ENCODE measurements at regions not wholly inside any gene's neighbourhood (a gene's known extent, or its start where the extent isn't known, plus 50 kb on each side); places are given as distances from the start of the nearest gene placed in this dataset.

GRCh38 chr13:26483546-26483945 lies 73.9 kb upstream of the WASF3 start:
- ATAC-seq (no peak), FAIRE-seq (no peak), DNase-seq (ENCODE audit: low read depth in 1 of 2, low spot score in 1 of 2) (no peak)
- no peak overlapping the region for H3K4me2 ChIP-seq
- CTCF ChIA-PET: interaction anchor here (0.7 to 2.6 kb wide), 11 partner anchors 10 to 447 kb away, joined by 3 to 17 read pairs (median 4); no protein-coding TSS in a partner anchor
- no peaks in the 10 kb centered on the region for H3K4me1 ChIP-seq
- WGBS (ENCODE audit: missing lambda C conversion rate): 90% methylated on average over 2 of the region's 9 CpGs
- H3K27ac ChIP-seq: no peak overlapping the region
- no peak overlapping the region for H3K4me3 ChIP-seq
- TF ChIP-seq RNF2 (IDR thresholded peaks at IDR 0.05; ENCODE audit: borderline replicate concordance, low read depth) (no peak), POLR2AphosphoS2 (conservative IDR thresholded peaks at IDR 0.05; ENCODE audit: low read length) (no peak), FOXS1 (CRISPR knock-in tag; IDR thresholded peaks at IDR 0.05) (no peak), E2F6 (IDR thresholded peaks at IDR 0.05; ENCODE audit: borderline replicate concordance, low read depth) (no peak), POLR2A (IDR thresholded peaks at IDR 0.05; ENCODE audit: low read length) (no peak), MYC (IDR thresholded peaks at IDR 0.05; ENCODE audit: borderline replicate concordance, low read length) (no peak), BHLHE40 (IDR thresholded peaks at IDR 0.05; ENCODE audit: low read depth, low read length) (no peak), RCOR1 (IDR thresholded peaks at IDR 0.05; ENCODE audit: low read depth, low read length) (no peak), ZSCAN20 (CRISPR knock-in tag; IDR thresholded peaks at IDR 0.05) (no peak), ZFP36 (IDR thresholded peaks at IDR 0.05; ENCODE audit: borderline replicate concordance, partially characterized antibody) (no peak), RAD21 (conservative IDR thresholded peaks at IDR 0.05 in 1 of 2, IDR thresholded peaks at IDR 0.05 in 1 of 2) (no peak), EP300 (IDR thresholded peaks at IDR 0.05) (no peak), MAFK (IDR thresholded peaks at IDR 0.05; ENCODE audit: partially characterized antibody) (no peak), HOXA7 (CRISPR knock-in tag; IDR thresholded peaks at IDR 0.05) (no peak)
- POLR2A ChIA-PET: no interaction called here
- no peaks in the 10 kb centered on the region for H3K9me3 ChIP-seq

GRCh38 chr13:26484196-26484595 lies 73.3 kb upstream of the WASF3 start:
- POLR2A ChIA-PET: no interaction called here
- CTCF ChIA-PET: interaction anchor here (0.5 to 2.6 kb wide), 4 partner anchors 12 to 214 kb away, joined by 3 to 17 read pairs (median 5); no protein-coding TSS in a partner anchor
- no peak for DNase-seq (ENCODE audit: low read depth in 1 of 2, low spot score in 1 of 2)
- TF ChIP-seq MAFK (IDR thresholded peaks at IDR 0.05; ENCODE audit: partially characterized antibody) (no peak), EHF (CRISPR knock-in tag; IDR thresholded peaks at IDR 0.05) (no peak), FOSB (CRISPR knock-in tag; IDR thresholded peaks at IDR 0.05) (no peak), SMC3 (IDR thresholded peaks at IDR 0.05) (no peak)
- no peaks in the 10 kb centered on the region for H3K4me1 ChIP-seq
- H3K4me3 ChIP-seq: no peak overlapping the region
- no peaks in the 10 kb centered on the region for H3K9me3 ChIP-seq
- H3K27ac ChIP-seq: no peak overlapping the region
- H3K4me2 ChIP-seq: no peak overlapping the region
- 32% methylated on average over 6 of the region's 6 CpGs for WGBS (ENCODE audit: missing lambda C conversion rate)
- no peak for ATAC-seq
- FAIRE-seq: no peak

- DNase-seq (ENCODE audit: low read depth in 1 of 2, low spot score in 1 of 2): no peak
- TF ChIP-seq CBX2 (IDR thresholded peaks at IDR 0.05; ENCODE audit: borderline replicate concordance, low read depth): no peak
- no peak for TF ChIP-seq CEBPB (IDR thresholded peaks at IDR 0.05)
- TF ChIP-seq POLR2A (IDR thresholded peaks at IDR 0.05; ENCODE audit: low read length): no peak
- no peak for TF ChIP-seq ATOH8 (CRISPR knock-in tag; IDR thresholded peaks at IDR 0.05; ENCODE audit: low read depth)
- no peak for TF ChIP-seq FOXS1 (CRISPR knock-in tag; IDR thresholded peaks at IDR 0.05)
- no peak for TF ChIP-seq HOXB5 (CRISPR knock-in tag; IDR thresholded peaks at IDR 0.05)
- TF ChIP-seq SMC3 (IDR thresholded peaks at IDR 0.05): no peak
- no peak for TF ChIP-seq PBX3 (IDR thresholded peaks at IDR 0.05)
- TF ChIP-seq FOSB (CRISPR knock-in tag; IDR thresholded peaks at IDR 0.05): no peak
- TF ChIP-seq EHF (CRISPR knock-in tag; IDR thresholded peaks at IDR 0.05): no peak
- TF ChIP-seq CHD2 (IDR thresholded peaks at IDR 0.05; ENCODE audit: low read length, partially characterized antibody): no peak
- no peak for TF ChIP-seq RFX5 (IDR thresholded peaks at IDR 0.05)
- no peak for TF ChIP-seq TFCP2L1 (CRISPR knock-in tag; IDR thresholded peaks at IDR 0.05)
- TF ChIP-seq GATA3 (IDR thresholded peaks at IDR 0.05; ENCODE audit: borderline replicate concordance): no peak
- TF ChIP-seq JUNB (IDR thresholded peaks at IDR 0.05): no peak
- TF ChIP-seq REST (IDR thresholded peaks at IDR 0.05): no peak
- no peak for TF ChIP-seq HDAC2 (IDR thresholded peaks at IDR 0.05)
- TF ChIP-seq MAX (IDR thresholded peaks at IDR 0.05): no peak
- ChIA-PET CTCF (interaction anchor here (1.2 to 3.0 kb wide), 2 partner anchors 213 to 300 kb away, joined by 3 to 9 read pairs; no protein-coding TSS in a partner anchor), POLR2A (no interaction called here)
- H3K9me3 ChIP-seq: no peaks in the 10 kb centered on the region
- H3K4me2 ChIP-seq: no peak overlapping the region
- no peak overlapping the region for H3K4me3 ChIP-seq
- no peak overlapping the region for H3K27ac ChIP-seq
- H3K4me1 ChIP-seq: no peaks in the 10 kb centered on the region
- ATAC-seq: no peak
- WGBS (ENCODE audit: missing lambda C conversion rate): 60% methylated on average over 7 of the region's 7 CpGs
- FAIRE-seq: no peak
Observed at GRCh38 chr13:26485288-26485687, 72.2 kb upstream of the WASF3 start.
